ENCODE measurements at regions not wholly inside any gene's neighbourhood (a gene's known extent, or its start where the extent isn't known, plus 50 kb on each side); places are given as distances from the start of the nearest gene placed in this dataset.

- Mint-ChIP-seq H3K4me3 (no peak overlapping the region), H3K27ac (no peak overlapping the region), H3K27me3 (peaks cover 0 to 2% of the 10 kb centered on the region in 2 donors), H3K4me1 (no peaks in the 10 kb centered on the region), H3K9me3 (peaks cover 0 to 18% (median 16%) of the 10 kb centered on the region in 8 donors), H3K36me3 (peaks cover 0 to 3% of the 10 kb centered on the region in 2 donors)
- Histone ChIP-seq H3K4me3 (ENCODE audit: low read length in 2 of 2) (no peak overlapping the region), H3K4me1 (ENCODE audit: insufficient read depth, low read length) (no peaks in the 10 kb centered on the region), H3K36me3 (ENCODE audit: insufficient read depth, low read length) (no peaks in the 10 kb centered on the region), H3K27ac (ENCODE audit: low read depth, low read length) (no peak overlapping the region), H3K9me3 (ENCODE audit: control insufficient read depth in 1 of 2, low read length in 2 of 2) (no peaks in the 10 kb centered on the region), H3K27me3 (ENCODE audit: insufficient read depth, low read length) (no peaks in the 10 kb centered on the region)
- ChIA-PET CTCF (ENCODE audit: partially characterized antibody) (no interaction called here), POLR2A (ENCODE audit: partially characterized antibody) (no interaction called here)
- no peak for DNase-seq
- intact Hi-C loops (cut with micrococcal nuclease): no loop called here
Measured at GRCh38 chr7:52088008-52088901, 771.6 kb upstream of the COBL start.

DNA sequence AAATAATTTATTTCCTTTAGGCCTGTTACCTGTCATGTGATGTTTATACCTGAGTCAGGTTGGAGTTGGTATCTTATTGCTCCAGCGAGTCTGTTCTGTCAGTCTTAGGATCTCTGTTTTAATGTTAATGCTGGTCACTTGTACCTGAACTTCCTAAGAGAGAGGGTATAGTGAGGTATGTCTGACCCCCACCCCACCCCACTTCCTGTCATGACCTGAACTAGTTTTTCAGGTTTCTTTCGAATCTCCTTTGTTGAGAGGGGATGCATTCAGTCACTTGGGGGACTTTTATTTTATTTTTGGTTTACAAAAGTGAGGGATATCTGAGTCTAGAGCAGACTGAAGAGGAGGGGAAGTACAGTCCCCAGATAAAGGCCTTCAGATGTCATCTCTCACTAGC lies 769.0 kb upstream of the COBL start:
- peaks cover 0 to 3% of the 10 kb centered on the region in 2 donors for H3K36me3 Mint-ChIP-seq
- no peak for DNase-seq
- ChIA-PET POLR2A (ENCODE audit: partially characterized antibody) (no interaction called here), CTCF (ENCODE audit: partially characterized antibody) (no interaction called here)
- Histone ChIP-seq H3K27me3 (ENCODE audit: insufficient read depth, low read length) (no peaks in the 10 kb centered on the region), H3K4me1 (ENCODE audit: insufficient read depth, low read length) (no peaks in the 10 kb centered on the region), H3K9me3 (ENCODE audit: control insufficient read depth in 1 of 2, low read length in 2 of 2) (no peaks in the 10 kb centered on the region), H3K36me3 (ENCODE audit: insufficient read depth, low read length) (no peaks in the 10 kb centered on the region), H3K4me3 (ENCODE audit: low read length in 2 of 2) (no peak overlapping the region), H3K27ac (ENCODE audit: low read depth, low read length) (no peak overlapping the region)
- no peak overlapping the region for H3K27ac Mint-ChIP-seq
- intact Hi-C loops (cut with micrococcal nuclease): no loop called here
- H3K4me3 Mint-ChIP-seq: no peak overlapping the region
- H3K4me1 Mint-ChIP-seq: no peaks in the 10 kb centered on the region
- peaks cover 0 to 20% (median 14%) of the 10 kb centered on the region in 8 donors for H3K9me3 Mint-ChIP-seq
- peaks cover 0 to 2% of the 10 kb centered on the region in 2 donors for H3K27me3 Mint-ChIP-seq

DNA sequence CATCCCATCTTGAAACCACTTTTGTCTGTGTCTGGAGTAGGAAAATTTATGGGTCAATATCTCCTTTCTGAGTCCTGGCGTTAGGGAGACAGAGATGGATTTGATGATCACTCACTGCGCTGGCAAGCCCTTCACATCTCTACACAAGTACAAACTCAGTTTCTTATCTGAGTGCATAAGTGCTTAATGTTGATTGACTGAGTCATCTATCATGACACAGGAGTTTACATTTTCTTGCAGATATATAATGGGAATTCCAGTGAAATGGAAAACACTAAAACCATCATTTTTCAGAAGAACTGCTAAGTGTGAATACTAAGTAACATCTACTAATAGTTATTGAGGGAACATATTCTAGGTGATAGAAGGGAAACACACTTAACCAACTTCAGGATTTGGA lies 763.9 kb upstream of the COBL start:
- no peaks in the 10 kb centered on the region for H3K27me3 ChIP-seq (ENCODE audit: insufficient read depth, low read length)
- intact Hi-C loops (cut with micrococcal nuclease): no loop called here
- no peaks in the 10 kb centered on the region for H3K36me3 Mint-ChIP-seq
- H3K9me3 Mint-ChIP-seq: peaks cover 0 to 30% (median 19%) of the 10 kb centered on the region in 8 donors
- no peaks in the 10 kb centered on the region for H3K4me1 Mint-ChIP-seq
- H3K4me3 Mint-ChIP-seq: no peak overlapping the region
- peaks cover 0 to 3% of the 10 kb centered on the region in 2 donors for H3K9me3 ChIP-seq (ENCODE audit: control insufficient read depth in 1 of 2, low read length in 2 of 2)
- ChIA-PET CTCF (ENCODE audit: partially characterized antibody) (no interaction called here), POLR2A (ENCODE audit: partially characterized antibody) (no interaction called here)
- H3K27me3 Mint-ChIP-seq: no peaks in the 10 kb centered on the region
- H3K4me3 ChIP-seq (ENCODE audit: low read length in 2 of 2): no peak overlapping the region
- H3K27ac Mint-ChIP-seq: no peak overlapping the region
- H3K36me3 ChIP-seq (ENCODE audit: insufficient read depth, low read length): no peaks in the 10 kb centered on the region
- H3K27ac ChIP-seq (ENCODE audit: low read depth, low read length): no peak overlapping the region
- DNase-seq: no peak
- H3K4me1 ChIP-seq (ENCODE audit: insufficient read depth, low read length): no peaks in the 10 kb centered on the region

DNA sequence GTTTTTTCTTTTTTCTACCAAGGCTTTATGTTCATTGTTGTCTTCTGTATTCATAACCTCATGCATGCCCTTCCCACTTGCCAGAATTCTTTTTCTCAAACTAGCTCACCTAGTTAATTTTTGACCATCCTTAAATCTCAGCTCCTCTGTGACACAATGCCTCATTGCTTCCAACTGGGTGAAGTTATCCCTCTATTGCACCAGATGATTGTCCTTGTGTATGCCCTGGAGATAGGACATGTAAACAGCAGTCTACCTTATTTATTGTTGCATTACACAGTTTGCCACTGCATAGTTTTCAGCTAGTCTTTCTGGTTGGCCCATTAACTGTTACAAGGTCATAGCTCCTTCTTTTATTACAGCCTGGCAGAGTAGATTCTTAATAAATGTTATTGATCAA lies 763.1 kb upstream of the COBL start:
- POLR2A ChIA-PET (ENCODE audit: partially characterized antibody): no interaction called here
- H3K4me1 Mint-ChIP-seq: no peaks in the 10 kb centered on the region
- no peaks in the 10 kb centered on the region for H3K4me1 ChIP-seq (ENCODE audit: insufficient read depth, low read length)

DNA sequence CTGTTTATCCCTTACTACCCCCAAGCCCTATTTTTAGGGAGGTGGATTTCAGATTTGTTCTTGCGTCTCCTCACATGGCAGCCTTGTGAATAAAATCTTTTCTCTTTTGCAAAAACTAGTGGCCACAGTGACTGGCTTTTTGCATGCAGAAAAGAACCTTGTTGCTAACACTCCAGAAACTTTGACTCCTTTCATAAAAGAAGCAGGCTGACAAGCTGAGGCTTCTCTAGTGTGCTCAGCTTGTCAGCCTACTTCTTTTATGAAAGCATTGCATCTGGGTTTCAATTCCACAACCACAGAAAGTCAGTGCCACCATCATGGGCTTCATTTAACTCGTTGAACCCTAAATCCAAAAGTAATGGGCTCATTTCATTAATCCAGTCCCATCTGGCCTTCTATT lies 761.0 kb upstream of the COBL start:
- peaks cover 0 to 37% (median 19%) of the 10 kb centered on the region in 8 donors for H3K9me3 Mint-ChIP-seq

More for the DNA sequence above, 763.1 kb upstream of the COBL start:
- Mint-ChIP-seq H3K36me3 (no peaks in the 10 kb centered on the region), H3K4me3 (no peak overlapping the region), H3K9me3 (peaks cover 0 to 34% (median 18%) of the 10 kb centered on the region in 8 donors), H3K27me3 (no peaks in the 10 kb centered on the region), H3K27ac (no peak overlapping the region)
- Histone ChIP-seq H3K27me3 (ENCODE audit: insufficient read depth, low read length) (no peaks in the 10 kb centered on the region), H3K9me3 (ENCODE audit: control insufficient read depth in 1 of 2, low read length in 2 of 2) (peaks cover 0 to 3% of the 10 kb centered on the region in 2 donors), H3K36me3 (ENCODE audit: insufficient read depth, low read length) (no peaks in the 10 kb centered on the region), H3K27ac (ENCODE audit: low read depth, low read length) (no peak overlapping the region), H3K4me3 (ENCODE audit: low read length in 2 of 2) (no peak overlapping the region)
- CTCF ChIA-PET (ENCODE audit: partially characterized antibody): no interaction called here
- no peak for DNase-seq
- intact Hi-C loops (cut with micrococcal nuclease): no loop called here

GRCh38 chr7:52074912-52075311 lies 758.3 kb upstream of the COBL start:
- Mint-ChIP-seq H3K27ac (no peak overlapping the region), H3K4me1 (no peaks in the 10 kb centered on the region), H3K4me3 (no peak overlapping the region), H3K36me3 (no peaks in the 10 kb centered on the region), H3K9me3 (peaks cover 0 to 40% (median 23%) of the 10 kb centered on the region in 8 donors), H3K27me3 (no peaks in the 10 kb centered on the region)
- no peaks in the 10 kb centered on the region for H3K36me3 ChIP-seq (ENCODE audit: insufficient read depth, low read length)
- intact Hi-C loops (cut with micrococcal nuclease): no loop called here
- no peak overlapping the region for H3K4me3 ChIP-seq (ENCODE audit: low read length in 2 of 2)
- H3K9me3 ChIP-seq (ENCODE audit: control insufficient read depth in 1 of 2, low read length in 2 of 2): peaks cover 0 to 3% of the 10 kb centered on the region in 2 donors
- H3K27me3 ChIP-seq (ENCODE audit: insufficient read depth, low read length): no peaks in the 10 kb centered on the region
- POLR2A ChIA-PET (ENCODE audit: partially characterized antibody): no interaction called here
- no peaks in the 10 kb centered on the region for H3K4me1 ChIP-seq (ENCODE audit: insufficient read depth, low read length)
- DNase-seq: no peak
- no peak overlapping the region for H3K27ac ChIP-seq (ENCODE audit: low read depth, low read length)
- CTCF ChIA-PET (ENCODE audit: partially characterized antibody): no interaction called here

More for the DNA sequence above, 761.0 kb upstream of the COBL start:
- no peaks in the 10 kb centered on the region for H3K27me3 Mint-ChIP-seq
- H3K4me3 Mint-ChIP-seq: no peak overlapping the region
- ChIA-PET POLR2A (ENCODE audit: partially characterized antibody) (no interaction called here), CTCF (ENCODE audit: partially characterized antibody) (no interaction called here)
- H3K4me1 Mint-ChIP-seq: no peaks in the 10 kb centered on the region
- no peaks in the 10 kb centered on the region for H3K36me3 Mint-ChIP-seq
- H3K4me3 ChIP-seq (ENCODE audit: low read length in 2 of 2): no peak overlapping the region
- no peaks in the 10 kb centered on the region for H3K4me1 ChIP-seq (ENCODE audit: insufficient read depth, low read length)
- H3K27ac Mint-ChIP-seq: no peak overlapping the region
- peaks cover 0 to 3% of the 10 kb centered on the region in 2 donors for H3K9me3 ChIP-seq (ENCODE audit: control insufficient read depth in 1 of 2, low read length in 2 of 2)
- no peak for DNase-seq
- H3K27ac ChIP-seq (ENCODE audit: low read depth, low read length): no peak overlapping the region
- intact Hi-C loops (cut with micrococcal nuclease): no loop called here
- H3K27me3 ChIP-seq (ENCODE audit: insufficient read depth, low read length): no peaks in the 10 kb centered on the region
- no peaks in the 10 kb centered on the region for H3K36me3 ChIP-seq (ENCODE audit: insufficient read depth, low read length)

GRCh38 chr7:52074071-52074470 lies 757.5 kb upstream of the COBL start:
- Histone ChIP-seq H3K9me3 (ENCODE audit: control insufficient read depth in 1 of 2, low read length in 2 of 2) (peaks cover 0 to 3% of the 10 kb centered on the region in 2 donors), H3K36me3 (ENCODE audit: insufficient read depth, low read length) (no peaks in the 10 kb centered on the region), H3K4me1 (ENCODE audit: insufficient read depth, low read length) (no peaks in the 10 kb centered on the region), H3K27me3 (ENCODE audit: insufficient read depth, low read length) (no peaks in the 10 kb centered on the region), H3K4me3 (ENCODE audit: low read length in 2 of 2) (no peak overlapping the region), H3K27ac (ENCODE audit: low read depth, low read length) (no peak overlapping the region)
- Mint-ChIP-seq H3K36me3 (no peaks in the 10 kb centered on the region), H3K4me1 (no peaks in the 10 kb centered on the region), H3K27ac (no peak overlapping the region), H3K4me3 (no peak overlapping the region), H3K9me3 (peaks cover 0 to 33% (median 22%) of the 10 kb centered on the region in 8 donors), H3K27me3 (no peaks in the 10 kb centered on the region)
- ChIA-PET POLR2A (ENCODE audit: partially characterized antibody) (no interaction called here), CTCF (ENCODE audit: partially characterized antibody) (no interaction called here)
- intact Hi-C loops (cut with micrococcal nuclease): no loop called here
- DNase-seq: no peak

Measured in CD4-positive, alpha-beta memory T cell (primary cell).